ENCODE measurements at regions not wholly inside any gene's neighbourhood (a gene's known extent, or its start where the extent isn't known, plus 50 kb on each side); places are given as distances from the start of the nearest gene placed in this dataset.
"Not testable (repeated sequence)": the region's sequence is repeated elsewhere in the genome, so short reads cannot be mapped to it uniquely, and the experiment has no call there.

- H3K36me3 ChIP-seq (ENCODE audit: control insufficient read depth in 2 of 2, insufficient read depth in 2 of 2, low read length in 2 of 2), result no peaks in the 10 kb centered on the region
- no peaks in the 10 kb centered on the region for H3K9me3 ChIP-seq (ENCODE audit: control insufficient read depth in 2 of 2, low read length in 2 of 2)
- H3K9ac ChIP-seq (ENCODE audit: low read length in 2 of 2), result no peak overlapping the region
- no peak overlapping the region for H3K4me3 ChIP-seq (ENCODE audit: low read length in 2 of 2)
- no peaks in the 10 kb centered on the region for H3K27me3 ChIP-seq (ENCODE audit: control insufficient read depth in 1 of 2, insufficient read depth in 2 of 2, low read length in 2 of 2)
- peaks cover 2% of the 10 kb centered on the region for H3K4me1 ChIP-seq (ENCODE audit: control insufficient read depth, insufficient read depth, low read length)
- no peak overlapping the region for H3K27ac ChIP-seq (ENCODE audit: low read length)
These were observed 230.7 kb downstream of the DEPDC1B start for GRCh38 chr5:60469286-60469685.

GRCh38 chr5:60463179-60463868, 236.6 kb downstream of the DEPDC1B start:
- H3K4me1 ChIP-seq (ENCODE audit: control insufficient read depth, insufficient read depth, low read length), result peaks cover 11% of the 10 kb centered on the region
- H3K27ac ChIP-seq (ENCODE audit: low read length), result no peak overlapping the region
- H3K9ac ChIP-seq (ENCODE audit: low read length in 2 of 2), result no peak overlapping the region
- no peaks in the 10 kb centered on the region for H3K9me3 ChIP-seq (ENCODE audit: control insufficient read depth in 2 of 2, low read length in 2 of 2)
- no peaks in the 10 kb centered on the region for H3K36me3 ChIP-seq (ENCODE audit: control insufficient read depth in 2 of 2, insufficient read depth in 2 of 2, low read length in 2 of 2)
- H3K27me3 ChIP-seq (ENCODE audit: control insufficient read depth in 1 of 2, insufficient read depth in 2 of 2, low read length in 2 of 2), result no peaks in the 10 kb centered on the region
- no peak overlapping the region for H3K4me3 ChIP-seq (ENCODE audit: low read length in 2 of 2)

GRCh38 chr5:60458666-60459065, 241.3 kb downstream of the DEPDC1B start:
- H3K9me3 ChIP-seq (ENCODE audit: control insufficient read depth in 2 of 2, low read length in 2 of 2), result no peaks in the 10 kb centered on the region
- peaks cover 7% of the 10 kb centered on the region for H3K4me1 ChIP-seq (ENCODE audit: control insufficient read depth, insufficient read depth, low read length)
- no peaks in the 10 kb centered on the region for H3K27me3 ChIP-seq (ENCODE audit: control insufficient read depth in 1 of 2, insufficient read depth in 2 of 2, low read length in 2 of 2)
- H3K4me3 ChIP-seq (ENCODE audit: low read length in 2 of 2), result no peak overlapping the region
- H3K36me3 ChIP-seq (ENCODE audit: control insufficient read depth in 2 of 2, insufficient read depth in 2 of 2, low read length in 2 of 2), result no peaks in the 10 kb centered on the region
- no peak overlapping the region for H3K27ac ChIP-seq (ENCODE audit: low read length)
- H3K9ac ChIP-seq (ENCODE audit: low read length in 2 of 2), result no peak overlapping the region

GRCh38 chr5:60457233-60457632, 242.7 kb downstream of the DEPDC1B start:
- no peak overlapping the region for H3K27ac ChIP-seq (ENCODE audit: low read length)
- no peaks in the 10 kb centered on the region for H3K36me3 ChIP-seq (ENCODE audit: control insufficient read depth in 2 of 2, insufficient read depth in 2 of 2, low read length in 2 of 2)
- no peak overlapping the region for H3K4me3 ChIP-seq (ENCODE audit: low read length in 2 of 2)
- H3K4me1 ChIP-seq (ENCODE audit: control insufficient read depth, insufficient read depth, low read length), result no peaks in the 10 kb centered on the region
- H3K9ac ChIP-seq (ENCODE audit: low read length in 2 of 2), result no peak overlapping the region
- no peaks in the 10 kb centered on the region for H3K9me3 ChIP-seq (ENCODE audit: control insufficient read depth in 2 of 2, low read length in 2 of 2)
- H3K27me3 ChIP-seq (ENCODE audit: control insufficient read depth in 1 of 2, insufficient read depth in 2 of 2, low read length in 2 of 2), result no peaks in the 10 kb centered on the region

GRCh38 chr5:60455589-60455988, 244.4 kb downstream of the DEPDC1B start:
- H3K9ac ChIP-seq (ENCODE audit: low read length in 2 of 2), result no peak overlapping the region
- H3K27ac ChIP-seq (ENCODE audit: low read length), result no peak overlapping the region
- no peaks in the 10 kb centered on the region for H3K27me3 ChIP-seq (ENCODE audit: control insufficient read depth in 1 of 2, insufficient read depth in 2 of 2, low read length in 2 of 2)
- H3K4me3 ChIP-seq (ENCODE audit: low read length in 2 of 2), result no peak overlapping the region
- H3K9me3 ChIP-seq (ENCODE audit: control insufficient read depth in 2 of 2, low read length in 2 of 2), result no peaks in the 10 kb centered on the region
- H3K36me3 ChIP-seq (ENCODE audit: control insufficient read depth in 2 of 2, insufficient read depth in 2 of 2, low read length in 2 of 2), result no peaks in the 10 kb centered on the region
- H3K4me1 ChIP-seq (ENCODE audit: control insufficient read depth, insufficient read depth, low read length), result no peaks in the 10 kb centered on the region

GRCh38 chr5:60454277-60454676, 245.7 kb downstream of the DEPDC1B start:
- not testable (repeated sequence) for H3K4me3 ChIP-seq (ENCODE audit: low read length in 2 of 2); H3K9me3 ChIP-seq (ENCODE audit: control insufficient read depth in 2 of 2, low read length in 2 of 2); H3K27ac ChIP-seq (ENCODE audit: low read length); H3K9ac ChIP-seq (ENCODE audit: low read length in 2 of 2); H3K4me1 ChIP-seq (ENCODE audit: control insufficient read depth, insufficient read depth, low read length); H3K27me3 ChIP-seq (ENCODE audit: control insufficient read depth in 1 of 2, insufficient read depth in 2 of 2, low read length in 2 of 2); H3K36me3 ChIP-seq (ENCODE audit: control insufficient read depth in 2 of 2, insufficient read depth in 2 of 2, low read length in 2 of 2)

- Histone ChIP-seq H3K4me1 (ENCODE audit: control insufficient read depth, insufficient read depth, low read length) (no peaks in the 10 kb centered on the region), H3K9ac (ENCODE audit: low read length in 2 of 2) (no peak overlapping the region), H3K9me3 (ENCODE audit: control insufficient read depth in 2 of 2, low read length in 2 of 2) (no peaks in the 10 kb centered on the region), H3K4me3 (ENCODE audit: low read length in 2 of 2) (no peak overlapping the region), H3K36me3 (ENCODE audit: control insufficient read depth in 2 of 2, insufficient read depth in 2 of 2, low read length in 2 of 2) (no peaks in the 10 kb centered on the region), H3K27me3 (ENCODE audit: control insufficient read depth in 1 of 2, insufficient read depth in 2 of 2, low read length in 2 of 2) (no peaks in the 10 kb centered on the region), H3K27ac (ENCODE audit: low read length) (no peak overlapping the region)
These were observed 246.6 kb downstream of the DEPDC1B start for GRCh38 chr5:60453186-60453976.

- Histone ChIP-seq H3K4me1 (ENCODE audit: control insufficient read depth, insufficient read depth, low read length) (no peaks in the 10 kb centered on the region), H3K27me3 (ENCODE audit: control insufficient read depth in 1 of 2, insufficient read depth in 2 of 2, low read length in 2 of 2) (no peaks in the 10 kb centered on the region), H3K36me3 (ENCODE audit: control insufficient read depth in 2 of 2, insufficient read depth in 2 of 2, low read length in 2 of 2) (no peaks in the 10 kb centered on the region), H3K4me3 (ENCODE audit: low read length in 2 of 2) (no peak overlapping the region), H3K27ac (ENCODE audit: low read length) (no peak overlapping the region), H3K9ac (ENCODE audit: low read length in 2 of 2) (no peak overlapping the region), H3K9me3 (ENCODE audit: control insufficient read depth in 2 of 2, low read length in 2 of 2) (no peaks in the 10 kb centered on the region)
These were observed 251.4 kb downstream of the DEPDC1B start for GRCh38 chr5:60448600-60448999.

GRCh38 chr5:60447488-60447920, 252.5 kb downstream of the DEPDC1B start:
- H3K4me3 ChIP-seq (ENCODE audit: low read length in 2 of 2), result no peak overlapping the region
- no peaks in the 10 kb centered on the region for H3K36me3 ChIP-seq (ENCODE audit: control insufficient read depth in 2 of 2, insufficient read depth in 2 of 2, low read length in 2 of 2)
- no peak overlapping the region for H3K27ac ChIP-seq (ENCODE audit: low read length)
- no peaks in the 10 kb centered on the region for H3K4me1 ChIP-seq (ENCODE audit: control insufficient read depth, insufficient read depth, low read length)
- H3K9ac ChIP-seq (ENCODE audit: low read length in 2 of 2), result no peak overlapping the region
- no peaks in the 10 kb centered on the region for H3K9me3 ChIP-seq (ENCODE audit: control insufficient read depth in 2 of 2, low read length in 2 of 2)
- H3K27me3 ChIP-seq (ENCODE audit: control insufficient read depth in 1 of 2, insufficient read depth in 2 of 2, low read length in 2 of 2), result no peaks in the 10 kb centered on the region

GRCh38 chr5:60446917-60447316, 253.0 kb downstream of the DEPDC1B start:
- H3K4me1 ChIP-seq (ENCODE audit: control insufficient read depth, insufficient read depth, low read length), result no peaks in the 10 kb centered on the region
- no peak overlapping the region for H3K9ac ChIP-seq (ENCODE audit: low read length in 2 of 2)
- no peak overlapping the region for H3K4me3 ChIP-seq (ENCODE audit: low read length in 2 of 2)
- H3K27me3 ChIP-seq (ENCODE audit: control insufficient read depth in 1 of 2, insufficient read depth in 2 of 2, low read length in 2 of 2), result no peaks in the 10 kb centered on the region
- no peaks in the 10 kb centered on the region for H3K9me3 ChIP-seq (ENCODE audit: control insufficient read depth in 2 of 2, low read length in 2 of 2)
- no peaks in the 10 kb centered on the region for H3K36me3 ChIP-seq (ENCODE audit: control insufficient read depth in 2 of 2, insufficient read depth in 2 of 2, low read length in 2 of 2)
- no peak overlapping the region for H3K27ac ChIP-seq (ENCODE audit: low read length)

GRCh38 chr5:60445921-60446320, 254.0 kb downstream of the DEPDC1B start:
- H3K36me3 ChIP-seq (ENCODE audit: control insufficient read depth in 2 of 2, insufficient read depth in 2 of 2, low read length in 2 of 2), result no peaks in the 10 kb centered on the region
- H3K9ac ChIP-seq (ENCODE audit: low read length in 2 of 2), result no peak overlapping the region
- no peak overlapping the region for H3K4me3 ChIP-seq (ENCODE audit: low read length in 2 of 2)
- no peaks in the 10 kb centered on the region for H3K9me3 ChIP-seq (ENCODE audit: control insufficient read depth in 2 of 2, low read length in 2 of 2)
- no peaks in the 10 kb centered on the region for H3K27me3 ChIP-seq (ENCODE audit: control insufficient read depth in 1 of 2, insufficient read depth in 2 of 2, low read length in 2 of 2)
- H3K4me1 ChIP-seq (ENCODE audit: control insufficient read depth, insufficient read depth, low read length), result no peaks in the 10 kb centered on the region
- H3K27ac ChIP-seq (ENCODE audit: low read length), result no peak overlapping the region
